GM12878 (cell line): ENCODE measurements at regions not wholly inside any gene's neighbourhood (a gene's known extent, or its start where the extent isn't known, plus 50 kb on each side); places are given as distances from the start of the nearest gene placed in this dataset.

Experiments used
- ASH2L ChIP-seq: fragments of 300-600, 200-600 bp; sonication (generic); IDR thresholded peaks from 2 replicates; pipeline ENCODE4 v1.6.1; 2017; ENCODE audit warnings: low read depth, mild to moderate bottlenecking, borderline replicate concordance
- BACH1 ChIP-seq: fragments of 450-650 bp; IDR thresholded peaks from 2 replicates; pipeline ENCODE4 v1.6.1; 2017; ENCODE audit warnings: mild to moderate bottlenecking, borderline replicate concordance
- BCL3 ChIP-seq: IDR thresholded peaks from 2 replicates; pipeline ENCODE4 v1.6.1; 2011; ENCODE audit warnings: borderline replicate concordance, low read depth, mild to moderate bottlenecking, moderate library complexity, low read length; ENCODE audit not compliant: insufficient read depth, poor library complexity, severe bottlenecking
- CBX3 ChIP-seq: fragments of 200-600 bp; sonication (generic); IDR thresholded peaks from 2 replicates; pipeline ENCODE4 v1.6.1; 2016; ENCODE audit warnings: low read depth, borderline replicate concordance
- HSF1 ChIP-seq: fragments of 150-350 bp; IDR thresholded peaks from 2 replicates; pipeline ENCODE4 v1.6.1; 2014; ENCODE audit warnings: mild to moderate bottlenecking, low read depth, low read length
- IRF4 ChIP-seq: IDR thresholded peaks from 2 replicates; pipeline ENCODE4 v1.6.1; 2011; ENCODE audit warnings: low read depth, low read length
- IRF5 ChIP-seq: fragments of 450-650 bp; IDR thresholded peaks from 2 replicates; pipeline ENCODE4 v1.6.1; 2017; ENCODE audit warnings: borderline replicate concordance
- NRF1 ChIP-seq: conservative IDR thresholded peaks from 2 replicates; pipeline ENCODE4 v1.6.1; 2011; ENCODE audit warnings: mild to moderate bottlenecking, low read depth, low read length, improper control_type of control experiment
- PRDM15 ChIP-seq: fragments of 450-650 bp; formaldehyde crosslinking; IDR thresholded peaks from 2 replicates; pipeline ENCODE4 v1.4.0; 2020; ENCODE audit warnings: mild to moderate bottlenecking, moderate library complexity
- RELB ChIP-seq: fragments of 450-650 bp; IDR thresholded peaks from 2 replicates; pipeline ENCODE4 v1.6.1; 2017; ENCODE audit warnings: low read depth, mild to moderate bottlenecking, moderate library complexity
- RFX5 ChIP-seq: IDR thresholded peaks from 2 replicates; pipeline ENCODE4 v1.6.1; 2011; ENCODE audit warnings: low read depth, low read length, improper control_type of control experiment
- ZBTB33 ChIP-seq: fragments of 450-650 bp; IDR thresholded peaks from 2 replicates; pipeline ENCODE4 v1.6.1; 2017; ENCODE audit warnings: mild to moderate bottlenecking
- ZNF274 ChIP-seq: IDR thresholded peaks from one replicate; pipeline ENCODE4 v1.8.0; 2011; ENCODE audit not compliant: insufficient read length, insufficient read depth
- ZNF384 ChIP-seq: IDR thresholded peaks from 2 replicates; pipeline ENCODE4 v1.6.1; 2012; ENCODE audit warnings: low read depth, mild to moderate bottlenecking, low read length, improper control_type of control experiment, borderline replicate concordance
- ZNF622 ChIP-seq: fragments of 450-650 bp; IDR thresholded peaks from 2 replicates; pipeline ENCODE4 v1.6.1; 2017; ENCODE audit warnings: mild to moderate bottlenecking, inconsistent platforms

- TF ChIP-seq PRDM15 (CRISPR knock-in tag): no peak
- TF ChIP-seq ZNF384: peak; percentile 65; the same call in 1 of the 2 replicates
- no peak for TF ChIP-seq ZBTB33
- TF ChIP-seq HSF1: no peak
- TF ChIP-seq BCL3: peak; percentile 64
- TF ChIP-seq IRF5: no peak
- no peak for TF ChIP-seq ZNF274
- peak; percentile 81 for TF ChIP-seq RFX5
- TF ChIP-seq IRF4: no peak
- TF ChIP-seq RELB: no peak
- no peak for TF ChIP-seq BACH1
- TF ChIP-seq NRF1: no peak
- TF ChIP-seq ASH2L: no peak
- no peak for TF ChIP-seq CBX3
- TF ChIP-seq ZNF622: no peak
These were observed 63.0 kb upstream of the NCOA3 start (continued) for GRCh38 chr20:47438464-47439381.
